OCI-LY7 (cell line): ENCODE measurements at regions not wholly inside any gene's neighbourhood (a gene's known extent, or its start where the extent isn't known, plus 50 kb on each side); places are given as distances from the start of the nearest gene placed in this dataset.
"Not testable (repeated sequence)": the region's sequence is repeated elsewhere in the genome, so short reads cannot be mapped to it uniquely, and the experiment has no call there.

Source experiments
- BruUV-seq: library from RNA; stranded (reverse); fragments of 400-500 nt; replicated peaks from 2 replicates; lab custom pipeline; 2021; lab: Mats Ljungman, UMichigan
- CTCF ChIA-PET: fragments of 300-600 bp; sonication (Branson Sonifier 250); formaldehyde crosslinking; loops from one replicate; lab custom pipeline; 2022; ENCODE audit warnings: antibody characterized with exemption; ENCODE audit not compliant: unreplicated experiment; lab: Charles Lee
- POLR2A ChIA-PET: fragments of 300-600 bp; sonication (Branson Sonifier 250); formaldehyde crosslinking; loops from one replicate; lab custom pipeline; 2022; ENCODE audit warnings: antibody characterized with exemption; lab: Charles Lee
- DNase-seq: peaks from one replicate; pipeline ENCODE4 v3.0.0-alpha.2; 2015; ENCODE audit warnings: low spot score
- H2AFZ ChIP-seq: fragments of 200-600 bp; sonication (generic), shearing (Covaris generic); 2 replicates; pipeline ENCODE4 v1.6.1; 2014; ENCODE audit warnings: mild to moderate bottlenecking, antibody characterized with exemption, low read length, moderate library complexity
- H3K27ac ChIP-seq: fragments of 200-600 bp; sonication (generic); 2 replicates; pipeline ENCODE4 v1.5.1; 2014; ENCODE audit warnings: mixed run types, low read depth, mild to moderate bottlenecking, moderate library complexity, low read length, inconsistent platforms; ENCODE audit not compliant: poor library complexity, severe bottlenecking
- H3K36me3 ChIP-seq: fragments of 200-600 bp; sonication (generic); 2 replicates; pipeline ENCODE4 v1.6.1; 2014; ENCODE audit warnings: mild to moderate bottlenecking, antibody characterized with exemption, low read length, moderate library complexity, mixed read lengths; ENCODE audit not compliant: insufficient read depth
- H3K4me1 ChIP-seq: fragments of 200-600 bp; sonication (generic); 2 replicates; pipeline ENCODE4 v1.5.1; 2014; ENCODE audit warnings: mild to moderate bottlenecking, low read length; ENCODE audit not compliant: insufficient read depth, poor library complexity, severe bottlenecking
- H3K4me2 ChIP-seq: fragments of 200-600 bp; sonication (generic); 2 replicates; pipeline ENCODE4 v1.6.1; 2014; ENCODE audit warnings: mild to moderate bottlenecking, low read length
- H3K4me3 ChIP-seq: fragments of 200-600 bp; sonication (generic); 2 replicates; pipeline ENCODE4 v1.5.1; 2014; ENCODE audit warnings: mild to moderate bottlenecking, low read depth, low read length; ENCODE audit not compliant: poor library complexity, severe bottlenecking
- H3K79me2 ChIP-seq: fragments of 200-600 bp; sonication (generic); 2 replicates; pipeline ENCODE4 v1.6.1; 2016; ENCODE audit warnings: low read depth, mild to moderate bottlenecking, low read length, moderate library complexity, mixed read lengths; ENCODE audit not compliant: insufficient read depth
- H3K9me2 ChIP-seq: fragments of 200-600 bp; sonication (generic); 2 replicates; pipeline ENCODE4 v1.6.1; 2016; ENCODE audit warnings: mild to moderate bottlenecking, low read length, mixed read lengths; ENCODE audit not compliant: insufficient read depth
- H3K9me3 ChIP-seq: fragments of 200-600 bp; sonication (generic); 2 replicates; pipeline ENCODE4 v1.6.1; 2014; ENCODE audit warnings: mild to moderate bottlenecking, mixed run types, low read length, mixed read lengths
- H4K20me1 ChIP-seq: fragments of 200-600 bp; sonication (generic); 2 replicates; pipeline ENCODE4 v1.6.1; 2014; ENCODE audit warnings: mild to moderate bottlenecking, antibody characterized with exemption, low read length, moderate library complexity, mixed read lengths; ENCODE audit not compliant: insufficient read depth
- CTCF ChIP-seq: fragments of 200-600 bp; sonication (generic); conservative IDR thresholded peaks from 2 replicates; pipeline ENCODE4 v1.5.1; 2014; ENCODE audit warnings: mild to moderate bottlenecking, antibody characterized with exemption, low read length, moderate library complexity, mixed read lengths
- EZH2phosphoT487 ChIP-seq: fragments of 200-600 bp; sonication (generic); IDR thresholded peaks from 2 replicates; pipeline ENCODE4 v1.6.1; 2018; ENCODE audit warnings: low read depth, borderline replicate concordance, mild to moderate bottlenecking, mixed run types, antibody characterized with exemption, low read length, moderate library complexity, mixed read lengths
- intact Hi-C: fragments of 100-400 bp; cut with micrococcal nuclease; formaldehyde crosslinking; loops from one replicate; pipeline ENCODE4 v1.10.0; 2022; ENCODE audit not compliant: unreplicated experiment

- Histone ChIP-seq H3K79me2 (no peaks in the 10 kb centered on the region), H3K27ac (no peak overlapping the region), H3K36me3 (no peaks in the 10 kb centered on the region), H4K20me1 (no peaks in the 10 kb centered on the region), H3K4me2 (no peak overlapping the region), H3K9me2 (no peaks in the 10 kb centered on the region), H3K4me3 (no peak overlapping the region), H3K4me1 (no peaks in the 10 kb centered on the region), H2AFZ (no peak overlapping the region), H3K9me3 (no peaks in the 10 kb centered on the region)
- ChIA-PET CTCF (no interaction called here), POLR2A (no interaction called here)
- TF ChIP-seq EZH2phosphoT487 (no peak), CTCF (no peak)
- BruUV-seq: no TSS peak
- DNase-seq: no peak
- intact Hi-C loops: no loop called here
Observed at GRCh38 chr12:74015118-74015517, 522.5 kb upstream of the ATXN7L3B start.

GRCh38 chr12:74016324-74016723 is 521.3 kb upstream of the ATXN7L3B start:
- DNase-seq, H3K27ac ChIP-seq, H3K9me2 ChIP-seq, H3K36me3 ChIP-seq, intact Hi-C loops, H4K20me1 ChIP-seq, H2AFZ ChIP-seq, H3K4me3 ChIP-seq, CTCF ChIA-PET, H3K79me2 ChIP-seq, H3K9me3 ChIP-seq, H3K4me1 ChIP-seq, BruUV-seq, H3K4me2 ChIP-seq, POLR2A ChIA-PET: not testable (repeated sequence)

GRCh38 chr12:74018849-74019248 is 518.8 kb upstream of the ATXN7L3B start:
- H3K27ac ChIP-seq: no peak overlapping the region
- no peaks in the 10 kb centered on the region for H3K9me2 ChIP-seq
- DNase-seq: no peak
- intact Hi-C loops: no loop called here
- no peaks in the 10 kb centered on the region for H3K9me3 ChIP-seq
- no peaks in the 10 kb centered on the region for H3K79me2 ChIP-seq
- no TSS peak for BruUV-seq
- TF ChIP-seq CTCF (no peak), EZH2phosphoT487 (no peak)
- no peak overlapping the region for H3K4me2 ChIP-seq
- CTCF ChIA-PET: no interaction called here
- no peak overlapping the region for H3K4me3 ChIP-seq
- no peaks in the 10 kb centered on the region for H3K4me1 ChIP-seq
- H2AFZ ChIP-seq: no peak overlapping the region
- no peaks in the 10 kb centered on the region for H3K36me3 ChIP-seq
- no peaks in the 10 kb centered on the region for H4K20me1 ChIP-seq
- POLR2A ChIA-PET: interaction anchor here (0.6 to 0.7 kb wide), 2 partner anchors 45 to 396 kb away, joined by 3 read pairs; no protein-coding TSS in a partner anchor
